HL-60 (cell line): ENCODE measurements at regions not wholly inside any gene's neighbourhood (a gene's known extent, or its start where the extent isn't known, plus 50 kb on each side); places are given as distances from the start of the nearest gene placed in this dataset.

Experiments
- DNase-seq, 2 experiments: peaks; one replicate each; pipeline ENCODE4 v3.0.0-alpha.2; 2010 to 2020; ENCODE audit warnings: low read depth in 1 of 2, low spot score in 1 of 2
- H3K27ac ChIP-seq: fragments of 250-450 bp; sonication (Bioruptor Pico); replicated peaks from 2 replicates; pipeline ENCODE4 v1.5.1; 2020; ENCODE audit warnings: mild to moderate bottlenecking, moderate library complexity
- H3K27me3 ChIP-seq: fragments of 250-450 bp; sonication (Bioruptor Pico); 2 replicates; pipeline ENCODE4 v1.5.1; 2021; ENCODE audit warnings: mild to moderate bottlenecking, moderate library complexity; ENCODE audit not compliant: insufficient read depth, poor library complexity, severe bottlenecking
- H3K4me3 ChIP-seq: replicated peaks from 2 replicates; pipeline ENCODE4 v1.5.1; 2011; ENCODE audit warnings: mild to moderate bottlenecking, control low read depth, low read length; ENCODE audit not compliant: insufficient read depth
- GABPA ChIP-seq: IDR thresholded peaks from 2 replicates; pipeline ENCODE4 v1.6.1; 2012; ENCODE audit warnings: low read depth
- POLR2AphosphoS5 ChIP-seq: IDR thresholded peaks from 2 replicates; pipeline ENCODE4 v1.6.1; 2012; ENCODE audit warnings: low read depth
- SPI1 ChIP-seq: IDR thresholded peaks from 2 replicates; pipeline ENCODE4 v1.6.1; 2012; ENCODE audit warnings: low read depth, mild to moderate bottlenecking, borderline replicate concordance
- TF ChIP-seq, protein P1 (sequence below): IDR thresholded peaks from one replicate; pipeline ENCODE4 v1.5.1; 2011; ENCODE audit warnings: low read length, control low read depth, inconsistent platforms; ENCODE audit not compliant: insufficient read depth
- TF ChIP-seq, protein P2 (sequence below): IDR thresholded peaks from 2 replicates; pipeline ENCODE4 v1.6.1; 2012; ENCODE audit warnings: low read depth; ENCODE audit not compliant: insufficient replicate concordance

DNA sequence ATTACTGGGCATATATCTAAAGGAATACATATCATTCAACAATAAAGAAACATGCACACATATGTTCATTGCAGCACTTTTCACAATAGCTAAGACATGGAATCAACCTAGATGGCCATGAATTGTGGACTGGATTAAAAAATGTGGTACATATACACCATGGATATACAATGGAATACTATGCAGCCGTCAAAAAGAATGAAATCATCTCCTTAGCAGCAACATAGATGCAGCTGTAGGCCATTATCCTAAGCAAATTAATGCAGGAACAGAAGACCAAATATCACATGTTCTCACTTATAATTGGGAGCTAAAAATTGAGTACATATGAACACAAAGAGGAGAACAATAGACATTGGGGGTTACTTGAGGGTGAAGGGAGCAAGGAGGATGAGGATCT, 175.6 kb downstream of the POLR1F start:
- Histone ChIP-seq H3K27ac (no peak overlapping the region), H3K4me3 (no peak overlapping the region), H3K27me3 (no peaks in the 10 kb centered on the region)
- DNase-seq: no peak
- TF ChIP-seq, protein P1, sequence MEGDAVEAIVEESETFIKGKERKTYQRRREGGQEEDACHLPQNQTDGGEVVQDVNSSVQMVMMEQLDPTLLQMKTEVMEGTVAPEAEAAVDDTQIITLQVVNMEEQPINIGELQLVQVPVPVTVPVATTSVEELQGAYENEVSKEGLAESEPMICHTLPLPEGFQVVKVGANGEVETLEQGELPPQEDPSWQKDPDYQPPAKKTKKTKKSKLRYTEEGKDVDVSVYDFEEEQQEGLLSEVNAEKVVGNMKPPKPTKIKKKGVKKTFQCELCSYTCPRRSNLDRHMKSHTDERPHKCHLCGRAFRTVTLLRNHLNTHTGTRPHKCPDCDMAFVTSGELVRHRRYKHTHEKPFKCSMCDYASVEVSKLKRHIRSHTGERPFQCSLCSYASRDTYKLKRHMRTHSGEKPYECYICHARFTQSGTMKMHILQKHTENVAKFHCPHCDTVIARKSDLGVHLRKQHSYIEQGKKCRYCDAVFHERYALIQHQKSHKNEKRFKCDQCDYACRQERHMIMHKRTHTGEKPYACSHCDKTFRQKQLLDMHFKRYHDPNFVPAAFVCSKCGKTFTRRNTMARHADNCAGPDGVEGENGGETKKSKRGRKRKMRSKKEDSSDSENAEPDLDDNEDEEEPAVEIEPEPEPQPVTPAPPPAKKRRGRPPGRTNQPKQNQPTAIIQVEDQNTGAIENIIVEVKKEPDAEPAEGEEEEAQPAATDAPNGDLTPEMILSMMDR: no peak
- no peak for TF ChIP-seq SPI1

DNA sequence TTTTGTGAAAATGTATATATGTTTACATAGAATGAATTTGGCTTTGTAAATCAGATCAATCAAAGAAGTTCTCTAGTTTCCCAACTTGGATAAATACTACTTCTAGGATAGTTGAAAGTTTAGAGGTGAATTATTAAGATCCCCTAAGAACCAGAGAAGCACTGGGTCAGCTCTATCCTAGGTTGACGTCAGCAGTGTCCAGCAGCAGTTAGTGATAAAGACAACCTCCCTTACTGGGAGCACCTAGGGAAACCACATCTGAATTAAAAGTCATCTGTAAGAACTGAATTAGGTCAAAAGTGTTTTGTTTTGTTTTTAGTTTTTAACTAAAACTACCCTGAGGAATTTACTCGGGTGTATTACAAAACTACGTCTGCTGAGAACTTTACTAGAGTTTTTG, 178.0 kb downstream of the POLR1F start:
- Histone ChIP-seq H3K4me3 (no peak overlapping the region), H3K27ac (no peak overlapping the region), H3K27me3 (no peaks in the 10 kb centered on the region)
- TF ChIP-seq POLR2AphosphoS5 (no peak), SPI1 (no peak), GABPA (no peak)
- DNase-seq: no peak

DNA sequence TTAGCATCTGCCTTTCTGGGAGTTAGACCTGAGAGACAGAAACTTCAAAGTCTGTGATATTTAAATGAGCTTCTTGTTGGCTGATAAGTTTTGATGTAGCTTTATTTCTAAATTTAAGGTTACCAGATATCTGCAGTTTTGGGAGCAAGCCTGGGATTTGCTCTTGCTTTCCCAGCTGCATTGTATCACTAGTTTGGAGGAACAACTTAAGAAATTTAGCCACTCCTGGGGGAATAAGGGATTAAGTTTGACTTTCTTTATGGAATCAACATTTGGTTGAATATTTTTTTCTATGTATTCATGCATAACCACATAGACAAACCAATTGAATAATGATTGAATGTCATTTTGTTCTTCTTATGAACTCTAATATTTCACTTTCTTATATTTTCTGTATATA, 178.6 kb downstream of the POLR1F start:
- H3K4me3 ChIP-seq: no peak overlapping the region
- no peak overlapping the region for H3K27ac ChIP-seq
- H3K27me3 ChIP-seq: no peaks in the 10 kb centered on the region
- TF ChIP-seq POLR2AphosphoS5 (no peak), SPI1 (no peak), GABPA (no peak)
- TF ChIP-seq, protein P1: no peak
- TF ChIP-seq, protein P2, sequence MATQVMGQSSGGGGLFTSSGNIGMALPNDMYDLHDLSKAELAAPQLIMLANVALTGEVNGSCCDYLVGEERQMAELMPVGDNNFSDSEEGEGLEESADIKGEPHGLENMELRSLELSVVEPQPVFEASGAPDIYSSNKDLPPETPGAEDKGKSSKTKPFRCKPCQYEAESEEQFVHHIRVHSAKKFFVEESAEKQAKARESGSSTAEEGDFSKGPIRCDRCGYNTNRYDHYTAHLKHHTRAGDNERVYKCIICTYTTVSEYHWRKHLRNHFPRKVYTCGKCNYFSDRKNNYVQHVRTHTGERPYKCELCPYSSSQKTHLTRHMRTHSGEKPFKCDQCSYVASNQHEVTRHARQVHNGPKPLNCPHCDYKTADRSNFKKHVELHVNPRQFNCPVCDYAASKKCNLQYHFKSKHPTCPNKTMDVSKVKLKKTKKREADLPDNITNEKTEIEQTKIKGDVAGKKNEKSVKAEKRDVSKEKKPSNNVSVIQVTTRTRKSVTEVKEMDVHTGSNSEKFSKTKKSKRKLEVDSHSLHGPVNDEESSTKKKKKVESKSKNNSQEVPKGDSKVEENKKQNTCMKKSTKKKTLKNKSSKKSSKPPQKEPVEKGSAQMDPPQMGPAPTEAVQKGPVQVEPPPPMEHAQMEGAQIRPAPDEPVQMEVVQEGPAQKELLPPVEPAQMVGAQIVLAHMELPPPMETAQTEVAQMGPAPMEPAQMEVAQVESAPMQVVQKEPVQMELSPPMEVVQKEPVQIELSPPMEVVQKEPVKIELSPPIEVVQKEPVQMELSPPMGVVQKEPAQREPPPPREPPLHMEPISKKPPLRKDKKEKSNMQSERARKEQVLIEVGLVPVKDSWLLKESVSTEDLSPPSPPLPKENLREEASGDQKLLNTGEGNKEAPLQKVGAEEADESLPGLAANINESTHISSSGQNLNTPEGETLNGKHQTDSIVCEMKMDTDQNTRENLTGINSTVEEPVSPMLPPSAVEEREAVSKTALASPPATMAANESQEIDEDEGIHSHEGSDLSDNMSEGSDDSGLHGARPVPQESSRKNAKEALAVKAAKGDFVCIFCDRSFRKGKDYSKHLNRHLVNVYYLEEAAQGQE: no peak
- no peak for DNase-seq

GRCh38 chr7:19526639-19527038, 182.2 kb downstream of the POLR1F start:
- no peak overlapping the region for H3K4me3 ChIP-seq
- no peaks in the 10 kb centered on the region for H3K27me3 ChIP-seq
- TF ChIP-seq POLR2AphosphoS5 (no peak), GABPA (no peak)
- TF ChIP-seq, protein P2: no peak
- DNase-seq: no peak
- no peak overlapping the region for H3K27ac ChIP-seq

GRCh38 chr7:19522486-19522885, 186.4 kb downstream of the POLR1F start:
- no peak overlapping the region for H3K4me3 ChIP-seq
- no peaks in the 10 kb centered on the region for H3K27me3 ChIP-seq
- no peak for DNase-seq
- H3K27ac ChIP-seq: no peak overlapping the region
- no peak for TF ChIP-seq POLR2AphosphoS5
- TF ChIP-seq, protein P1: no peak
- no peak for TF ChIP-seq SPI1
- TF ChIP-seq, protein P2: no peak
- no peak for TF ChIP-seq GABPA
